Loucy (cell line): ENCODE measurements at regions not wholly inside any gene's neighbourhood (a gene's known extent, or its start where the extent isn't known, plus 50 kb on each side); places are given as distances from the start of the nearest gene placed in this dataset.

Experiments
- H2AFZ ChIP-seq: fragments of 200-600 bp; sonication (generic); 2 replicates; pipeline ENCODE4 v1.6.0; 2016; ENCODE audit warnings: antibody characterized with exemption, mild to moderate bottlenecking, low read length, moderate library complexity
- H3F3A ChIP-seq: fragments of 200-600 bp; 2 replicates; pipeline ENCODE4 v1.6.0; 2016; ENCODE audit warnings: antibody characterized with exemption, low read depth, mild to moderate bottlenecking
- H3K27me3 ChIP-seq: fragments of 200-600 bp; sonication (generic); 2 replicates; pipeline ENCODE4 v1.6.1; 2014; ENCODE audit warnings: low read length, mild to moderate bottlenecking; ENCODE audit not compliant: insufficient read depth, poor library complexity, severe bottlenecking
- H3K36me3 ChIP-seq: fragments of 200-600 bp; sonication (generic); 2 replicates; pipeline ENCODE4 v1.6.1; 2016; ENCODE audit warnings: low read length; ENCODE audit not compliant: insufficient read depth
- H3K4me1 ChIP-seq: fragments of 200-600 bp; sonication (generic); 2 replicates; pipeline ENCODE4 v1.5.1; 2014; ENCODE audit warnings: low read length, mild to moderate bottlenecking; ENCODE audit not compliant: insufficient read depth, poor library complexity, severe bottlenecking
- H3K4me2 ChIP-seq: fragments of 200-600 bp; sonication (generic); 2 replicates; pipeline ENCODE4 v1.6.0; 2014; ENCODE audit warnings: antibody characterized with exemption, low read length, low read depth, mild to moderate bottlenecking; ENCODE audit not compliant: poor library complexity, severe bottlenecking
- H3K4me3 ChIP-seq: fragments of 200-600 bp; sonication (generic); 2 replicates; pipeline ENCODE4 v1.5.1; 2014; ENCODE audit warnings: low read length, mild to moderate bottlenecking, mixed read lengths; ENCODE audit not compliant: poor library complexity, severe bottlenecking
- H3K79me2 ChIP-seq: fragments of 200-600 bp; sonication (generic); 2 replicates; pipeline ENCODE4 v1.6.1; 2014; ENCODE audit warnings: low read length; ENCODE audit not compliant: insufficient read depth
- H3K9ac ChIP-seq: fragments of 200-600 bp; sonication (generic); 2 replicates; pipeline ENCODE4 v1.6.0; 2014; ENCODE audit warnings: mild to moderate bottlenecking, low read depth, low read length, moderate library complexity; ENCODE audit not compliant: poor library complexity, severe bottlenecking
- H3K9me2 ChIP-seq: fragments of 200-600 bp; sonication (generic); replicated peaks from 2 replicates; pipeline ENCODE4 v1.6.1; 2016; ENCODE audit warnings: low read depth, low read length, mixed read lengths
- H3K9me3 ChIP-seq: fragments of 200-600 bp; sonication (generic); 2 replicates; pipeline ENCODE4 v1.6.1; 2014; ENCODE audit warnings: mild to moderate bottlenecking, antibody characterized with exemption, low read length, low read depth; ENCODE audit not compliant: insufficient read depth
- H4K20me1 ChIP-seq: fragments of 200-600 bp; sonication (generic); 2 replicates; pipeline ENCODE4 v1.6.0; 2014; ENCODE audit warnings: antibody characterized with exemption, low read length, mild to moderate bottlenecking; ENCODE audit not compliant: insufficient read depth, poor library complexity, severe bottlenecking
- EZH2phosphoT487 ChIP-seq: fragments of 200-600 bp; IDR thresholded peaks from 2 replicates; pipeline ENCODE4 v1.6.1; 2018; ENCODE audit warnings: antibody characterized with exemption, mild to moderate bottlenecking, moderate library complexity, borderline replicate concordance
- TF ChIP-seq, protein P1 (sequence below): fragments of 200-600 bp; sonication (generic); conservative IDR thresholded peaks from 2 replicates; pipeline ENCODE4 v1.5.1; 2014; ENCODE audit warnings: mild to moderate bottlenecking, antibody characterized with exemption, low read length

DNA sequence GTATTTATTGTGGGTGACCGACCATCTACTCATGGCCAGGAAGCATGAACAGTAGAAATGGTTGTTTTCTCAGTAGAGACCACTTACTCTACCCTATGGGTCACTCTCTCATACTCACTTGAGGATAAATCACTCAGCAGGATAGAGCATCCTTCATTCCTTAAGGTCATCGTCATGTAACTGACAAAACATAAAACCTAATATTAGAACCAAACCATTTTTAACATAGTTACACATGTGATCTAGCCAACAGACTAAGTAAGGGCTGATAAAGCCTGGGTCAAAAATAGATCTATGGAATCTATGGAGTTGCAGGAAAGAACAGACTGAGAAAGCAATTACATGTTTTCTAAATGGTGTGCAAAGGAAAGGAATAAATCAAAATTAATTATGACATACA lies 769.1 kb downstream of the NTRK3 start:
- Histone ChIP-seq H3K9ac (no peak overlapping the region), H3K9me3 (no peaks in the 10 kb centered on the region; the same call in 1 of the 2 replicates)

DNA sequence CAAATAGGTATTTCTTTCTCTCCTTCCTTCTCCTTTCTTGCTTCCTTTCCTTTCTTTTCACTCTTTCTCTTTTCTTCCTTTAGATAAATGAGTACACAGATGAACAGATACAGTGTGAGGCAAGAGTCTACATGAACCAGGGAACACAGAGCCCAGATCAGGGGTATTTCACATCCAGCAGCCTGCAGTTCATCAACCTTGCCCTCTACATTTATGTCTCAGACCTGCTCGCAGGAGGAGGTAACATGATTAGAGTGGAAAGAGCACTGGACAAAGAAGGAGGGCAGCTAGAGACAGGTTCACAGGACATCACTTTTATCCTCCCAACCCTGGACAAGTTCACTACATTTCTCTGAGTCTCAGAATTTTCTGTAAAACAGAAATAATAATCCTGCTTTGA lies 773.1 kb downstream of the NTRK3 start:
- Histone ChIP-seq H4K20me1 (no peaks in the 10 kb centered on the region), H3K4me2 (no peak overlapping the region), H3K9me3 (no peaks in the 10 kb centered on the region; the same call in 1 of the 2 replicates), H3K36me3 (no peaks in the 10 kb centered on the region), H3K4me1 (no peaks in the 10 kb centered on the region), H3F3A (no peaks in the 10 kb centered on the region), H3K4me3 (no peak overlapping the region), H3K9ac (no peak overlapping the region), H3K79me2 (no peaks in the 10 kb centered on the region), H3K9me2 (no peaks in the 10 kb centered on the region; the same call in 1 of the 2 replicates), H2AFZ (no peak overlapping the region), H3K27me3 (no peaks in the 10 kb centered on the region)
- no peak for TF ChIP-seq EZH2phosphoT487
- TF ChIP-seq, protein P1, sequence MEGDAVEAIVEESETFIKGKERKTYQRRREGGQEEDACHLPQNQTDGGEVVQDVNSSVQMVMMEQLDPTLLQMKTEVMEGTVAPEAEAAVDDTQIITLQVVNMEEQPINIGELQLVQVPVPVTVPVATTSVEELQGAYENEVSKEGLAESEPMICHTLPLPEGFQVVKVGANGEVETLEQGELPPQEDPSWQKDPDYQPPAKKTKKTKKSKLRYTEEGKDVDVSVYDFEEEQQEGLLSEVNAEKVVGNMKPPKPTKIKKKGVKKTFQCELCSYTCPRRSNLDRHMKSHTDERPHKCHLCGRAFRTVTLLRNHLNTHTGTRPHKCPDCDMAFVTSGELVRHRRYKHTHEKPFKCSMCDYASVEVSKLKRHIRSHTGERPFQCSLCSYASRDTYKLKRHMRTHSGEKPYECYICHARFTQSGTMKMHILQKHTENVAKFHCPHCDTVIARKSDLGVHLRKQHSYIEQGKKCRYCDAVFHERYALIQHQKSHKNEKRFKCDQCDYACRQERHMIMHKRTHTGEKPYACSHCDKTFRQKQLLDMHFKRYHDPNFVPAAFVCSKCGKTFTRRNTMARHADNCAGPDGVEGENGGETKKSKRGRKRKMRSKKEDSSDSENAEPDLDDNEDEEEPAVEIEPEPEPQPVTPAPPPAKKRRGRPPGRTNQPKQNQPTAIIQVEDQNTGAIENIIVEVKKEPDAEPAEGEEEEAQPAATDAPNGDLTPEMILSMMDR: no peak

More for the DNA sequence above, 769.1 kb downstream of the NTRK3 start:
- Histone ChIP-seq H3K4me3 (no peak overlapping the region), H2AFZ (no peak overlapping the region), H3K36me3 (no peaks in the 10 kb centered on the region), H4K20me1 (no peaks in the 10 kb centered on the region), H3F3A (no peaks in the 10 kb centered on the region), H3K9me2 (no peaks in the 10 kb centered on the region; the same call in 1 of the 2 replicates), H3K27me3 (no peaks in the 10 kb centered on the region), H3K4me2 (no peak overlapping the region), H3K4me1 (no peaks in the 10 kb centered on the region), H3K79me2 (no peaks in the 10 kb centered on the region)
- no peak for TF ChIP-seq EZH2phosphoT487
- TF ChIP-seq, protein P1: no peak

DNA sequence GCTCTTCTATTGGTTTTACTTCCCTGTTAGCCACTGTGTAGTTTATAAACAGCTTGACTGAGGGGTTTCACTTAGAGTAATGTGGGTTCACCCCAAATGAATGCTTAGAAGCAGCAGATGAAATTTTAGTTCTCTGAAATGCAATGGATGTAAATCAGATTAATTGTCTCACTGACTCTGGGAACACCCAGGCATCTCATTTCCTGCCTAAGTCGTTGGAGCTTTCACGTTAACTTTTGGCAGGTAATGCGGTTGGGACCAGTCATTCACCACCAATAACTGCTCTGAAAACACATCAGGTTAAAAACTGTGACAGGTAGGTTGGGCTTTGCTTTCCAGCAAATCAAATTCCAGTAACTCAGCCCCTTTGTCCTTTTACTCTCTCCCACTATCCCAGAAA lies 775.4 kb downstream of the NTRK3 start:
- Histone ChIP-seq H3K4me3 (no peak overlapping the region), H2AFZ (no peak overlapping the region), H3K9ac (no peak overlapping the region), H3F3A (no peaks in the 10 kb centered on the region), H3K4me1 (no peaks in the 10 kb centered on the region), H4K20me1 (no peaks in the 10 kb centered on the region), H3K36me3 (no peaks in the 10 kb centered on the region), H3K79me2 (no peaks in the 10 kb centered on the region), H3K9me3 (no peaks in the 10 kb centered on the region; the same call in 1 of the 2 replicates), H3K27me3 (no peaks in the 10 kb centered on the region), H3K4me2 (no peak overlapping the region), H3K9me2 (no peaks in the 10 kb centered on the region)
- no peak for TF ChIP-seq EZH2phosphoT487
- TF ChIP-seq, protein P1: no peak
